BLaER1 (cell line): ENCODE measurements at regions not wholly inside any gene's neighbourhood (a gene's known extent, or its start where the extent isn't known, plus 50 kb on each side); places are given as distances from the start of the nearest gene placed in this dataset.

Source experiments
- H3K27ac ChIP-seq: shearing (Covaris generic); formaldehyde crosslinking; 2 replicates; pipeline ENCODE4 v1.8.1; 2022
- H3K27me3 ChIP-seq: shearing (Covaris generic); formaldehyde crosslinking; 2 replicates; pipeline ENCODE4 v1.8.1; 2022
- H3K36me3 ChIP-seq: shearing (Covaris generic); formaldehyde crosslinking; 2 replicates; pipeline ENCODE4 v1.8.1; 2022
- H3K4me1 ChIP-seq: shearing (Covaris generic); formaldehyde crosslinking; 2 replicates; pipeline ENCODE4 v1.8.1; 2022
- H3K4me2 ChIP-seq: shearing (Covaris generic); formaldehyde crosslinking; 2 replicates; pipeline ENCODE4 v1.8.1; 2022
- H3K4me3 ChIP-seq: shearing (Covaris generic); formaldehyde crosslinking; 2 replicates; pipeline ENCODE4 v1.8.1; 2022
- H3K9ac ChIP-seq: shearing (Covaris generic); formaldehyde crosslinking; 2 replicates; pipeline ENCODE4 v1.8.1; 2022
- H3K9me3 ChIP-seq: shearing (Covaris generic); formaldehyde crosslinking; 2 replicates; pipeline ENCODE4 v1.8.1; 2022
- H4K20me1 ChIP-seq: shearing (Covaris generic); formaldehyde crosslinking; 2 replicates; pipeline ENCODE4 v1.8.1; 2022
- Cebpa-rat ChIP-seq: shearing (Covaris generic); IDR thresholded peaks from 2 replicates; pipeline ENCODE4 v1.8.1; 2022

DNA sequence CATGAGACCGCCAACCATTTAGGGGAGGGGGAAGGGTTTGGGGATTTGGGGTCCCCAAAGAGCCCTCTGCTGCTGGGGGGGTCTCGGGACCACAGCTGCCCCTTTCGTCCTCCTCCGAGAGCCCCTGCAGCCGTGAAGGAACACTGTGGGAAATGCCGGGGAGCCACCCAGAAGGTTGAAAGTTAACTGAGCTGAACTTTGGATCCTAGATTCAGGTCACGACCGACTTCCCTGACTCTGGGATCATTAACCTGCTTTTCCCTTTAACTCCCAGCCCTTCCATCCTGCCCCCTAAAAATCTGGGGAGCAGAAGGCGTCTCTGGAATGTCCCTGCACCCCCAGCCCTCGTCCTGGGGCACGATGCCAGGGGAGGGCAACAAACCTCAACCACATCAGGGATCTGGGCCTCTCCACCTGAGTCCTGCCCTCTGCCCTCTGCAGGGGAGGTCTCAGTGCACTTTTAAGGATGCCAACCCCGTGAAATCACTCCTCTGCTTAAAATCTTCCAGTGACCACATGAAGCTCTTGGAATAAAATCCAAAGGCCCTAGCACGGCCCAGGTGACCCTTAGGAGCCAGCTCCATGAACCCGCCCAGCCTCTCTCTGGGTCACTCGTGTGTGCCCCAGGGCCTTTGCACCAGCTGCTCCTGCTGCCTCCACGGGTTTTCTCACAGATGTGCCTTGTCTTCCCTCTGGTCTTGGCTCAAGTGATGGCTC lies 95.0 kb downstream of the RFLNA start:
- Histone ChIP-seq H3K4me2 (peak overlapping the region; percentile 100), H3K36me3 (peaks cover 25% of the 10 kb centered on the region), H3K4me1 (peaks cover 91% of the 10 kb centered on the region), H3K4me3 (peak overlapping the region; percentile 61), H3K9ac (peak overlapping the region; percentile 69; the same call in 1 of the 2 replicates), H4K20me1 (peaks cover 97% of the 10 kb centered on the region), H3K9me3 (no peaks in the 10 kb centered on the region), H3K27me3 (no peaks in the 10 kb centered on the region), H3K27ac (no peak overlapping the region)
- no peak for TF ChIP-seq Cebpa-rat

DNA sequence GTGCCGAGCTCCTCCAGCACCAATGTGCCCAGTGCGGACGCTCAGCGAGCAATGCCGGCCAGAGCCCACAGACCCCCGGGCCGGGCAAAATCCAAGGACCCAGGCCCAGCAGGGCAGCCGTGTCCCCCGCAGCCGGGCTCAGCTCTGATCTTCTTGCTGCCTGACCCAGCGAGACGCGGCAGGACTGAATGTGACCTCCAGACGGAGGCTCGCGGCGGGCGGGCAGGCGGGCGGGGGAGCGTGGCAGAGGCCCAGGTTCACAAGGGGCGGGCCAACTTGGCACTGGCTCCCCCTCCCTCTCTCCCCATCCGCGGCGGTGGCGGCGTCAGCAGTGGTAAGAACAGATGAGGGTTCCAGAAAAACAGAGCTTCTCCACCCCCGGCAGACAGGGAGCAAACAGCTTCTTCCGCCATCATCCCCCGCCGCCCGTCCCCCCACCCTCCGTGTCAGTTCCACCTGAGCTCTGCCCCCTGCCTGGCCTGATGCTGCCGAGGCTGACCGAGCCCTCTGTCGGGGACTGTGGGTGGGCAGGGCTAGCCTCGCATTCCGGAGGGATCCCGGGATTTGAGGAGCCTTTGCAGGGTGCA lies 94.3 kb downstream of the RFLNA start:
- Histone ChIP-seq H3K4me2 (peak overlapping the region; percentile 100), H3K27me3 (no peaks in the 10 kb centered on the region), H3K36me3 (peaks cover 25% of the 10 kb centered on the region), H3K4me1 (peaks cover 98% of the 10 kb centered on the region), H3K9me3 (no peaks in the 10 kb centered on the region), H3K9ac (peak overlapping the region; percentile 69), H4K20me1 (peaks cover 97% of the 10 kb centered on the region), H3K4me3 (peak overlapping the region; percentile 61), H3K27ac (peak overlapping the region; percentile 79)
- TF ChIP-seq Cebpa-rat = no peak

DNA sequence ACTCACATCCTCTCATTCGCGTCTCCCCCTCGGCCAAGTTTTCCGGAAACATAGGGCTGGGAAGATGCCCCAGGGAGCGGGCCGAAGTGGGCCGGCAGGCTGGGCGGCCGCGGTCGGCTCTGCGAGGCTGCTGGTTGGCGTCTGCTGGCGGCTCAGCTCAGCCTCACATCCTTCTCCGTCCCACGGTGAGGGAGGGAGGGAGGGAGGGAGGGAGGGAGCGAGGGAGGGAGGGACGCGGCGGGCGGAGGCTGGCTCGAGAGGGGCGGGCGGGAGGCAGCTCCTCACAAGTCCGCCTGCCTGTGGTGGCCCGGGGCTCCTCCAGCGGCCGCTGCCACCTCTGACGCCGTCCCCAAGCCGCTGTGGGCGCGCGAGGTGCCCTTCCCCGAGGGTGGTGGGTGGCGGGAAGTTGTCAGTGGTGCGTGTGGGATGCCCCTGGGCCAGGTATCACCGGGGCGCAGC lies 93.8 kb downstream of the RFLNA start:
- H3K4me3 ChIP-seq = peak overlapping the region; percentile 61

DNA sequence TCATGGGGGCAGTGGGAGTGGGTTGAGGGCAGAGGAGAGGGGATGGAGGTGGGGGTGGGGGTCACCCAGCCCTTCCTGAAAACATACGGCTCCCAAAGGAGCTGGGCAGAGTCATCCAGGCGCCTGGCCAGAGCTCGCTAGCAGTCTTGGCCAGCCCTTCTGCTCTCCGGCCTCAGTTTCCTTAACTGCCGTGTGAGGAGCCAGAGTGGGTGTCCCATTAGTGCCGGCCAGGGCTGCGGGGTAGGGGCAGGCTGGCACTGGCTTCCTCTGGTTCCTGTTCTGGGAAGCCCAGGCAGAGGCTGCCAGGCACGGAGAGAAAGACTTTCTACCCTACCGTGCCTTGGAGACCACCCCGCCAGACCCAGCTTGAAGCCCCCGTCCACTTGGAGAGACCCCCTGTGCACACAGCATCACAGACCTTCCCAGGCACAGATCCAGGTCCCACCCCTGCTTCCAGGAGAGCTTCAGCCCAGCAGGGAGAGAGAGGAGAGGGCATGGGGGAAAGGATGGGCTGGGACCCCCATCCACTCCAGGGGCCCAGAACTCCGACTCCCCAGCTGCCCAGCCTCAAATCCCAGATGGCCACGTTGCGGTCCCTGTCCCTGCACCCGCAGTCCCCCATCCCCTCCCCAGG lies 93.3 kb downstream of the RFLNA start:
- Histone ChIP-seq H3K4me3 (peak overlapping the region; percentile 61), H3K9me3 (no peaks in the 10 kb centered on the region), H4K20me1 (peaks cover 97% of the 10 kb centered on the region), H3K9ac (peak overlapping the region; percentile 48), H3K27ac (peak overlapping the region; percentile 53), H3K4me1 (peaks cover 100% of the 10 kb centered on the region), H3K27me3 (no peaks in the 10 kb centered on the region), H3K4me2 (peak overlapping the region; percentile 100), H3K36me3 (peaks cover 25% of the 10 kb centered on the region)
- no peak for TF ChIP-seq Cebpa-rat

More for the DNA sequence above, 93.8 kb downstream of the RFLNA start:
- Histone ChIP-seq H3K4me1 (peaks cover 100% of the 10 kb centered on the region), H3K9ac (peak overlapping the region; percentile 69), H3K36me3 (peaks cover 25% of the 10 kb centered on the region), H3K27ac (peak overlapping the region; percentile 79), H3K9me3 (no peaks in the 10 kb centered on the region), H4K20me1 (peaks cover 97% of the 10 kb centered on the region), H3K27me3 (no peaks in the 10 kb centered on the region), H3K4me2 (peak overlapping the region; percentile 100)
- no peak for TF ChIP-seq Cebpa-rat

DNA sequence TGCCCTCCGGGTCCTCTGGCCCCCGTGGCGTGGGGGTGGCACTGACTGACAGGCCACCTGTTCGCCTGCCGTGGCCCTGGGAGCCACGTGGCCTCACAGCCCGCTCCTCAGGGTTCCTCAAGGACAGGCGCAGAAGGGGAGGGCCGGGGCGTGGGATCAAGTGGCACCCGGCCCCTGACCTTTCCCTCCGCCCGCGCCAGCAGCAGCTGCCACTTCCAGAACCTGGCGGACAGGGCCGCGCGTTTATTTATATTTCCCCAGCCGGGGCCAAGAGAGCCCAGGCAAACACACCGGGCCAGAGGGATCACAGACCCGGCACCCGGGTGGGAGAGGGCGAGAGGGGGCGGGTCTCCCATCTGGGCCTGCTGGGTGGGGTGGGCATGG lies 92.6 kb downstream of the RFLNA start:
- Histone ChIP-seq H3K4me2 (peak overlapping the region; percentile 100), H3K9me3 (no peaks in the 10 kb centered on the region), H3K4me3 (no peak overlapping the region; the same call in 1 of the 2 replicates), H3K9ac (peak overlapping the region; percentile 21; the same call in 1 of the 2 replicates), H3K4me1 (peaks cover 100% of the 10 kb centered on the region), H3K27me3 (no peaks in the 10 kb centered on the region), H3K36me3 (peaks cover 32% of the 10 kb centered on the region), H3K27ac (peak overlapping the region; percentile 68), H4K20me1 (peaks cover 97% of the 10 kb centered on the region)
- no peak for TF ChIP-seq Cebpa-rat

DNA sequence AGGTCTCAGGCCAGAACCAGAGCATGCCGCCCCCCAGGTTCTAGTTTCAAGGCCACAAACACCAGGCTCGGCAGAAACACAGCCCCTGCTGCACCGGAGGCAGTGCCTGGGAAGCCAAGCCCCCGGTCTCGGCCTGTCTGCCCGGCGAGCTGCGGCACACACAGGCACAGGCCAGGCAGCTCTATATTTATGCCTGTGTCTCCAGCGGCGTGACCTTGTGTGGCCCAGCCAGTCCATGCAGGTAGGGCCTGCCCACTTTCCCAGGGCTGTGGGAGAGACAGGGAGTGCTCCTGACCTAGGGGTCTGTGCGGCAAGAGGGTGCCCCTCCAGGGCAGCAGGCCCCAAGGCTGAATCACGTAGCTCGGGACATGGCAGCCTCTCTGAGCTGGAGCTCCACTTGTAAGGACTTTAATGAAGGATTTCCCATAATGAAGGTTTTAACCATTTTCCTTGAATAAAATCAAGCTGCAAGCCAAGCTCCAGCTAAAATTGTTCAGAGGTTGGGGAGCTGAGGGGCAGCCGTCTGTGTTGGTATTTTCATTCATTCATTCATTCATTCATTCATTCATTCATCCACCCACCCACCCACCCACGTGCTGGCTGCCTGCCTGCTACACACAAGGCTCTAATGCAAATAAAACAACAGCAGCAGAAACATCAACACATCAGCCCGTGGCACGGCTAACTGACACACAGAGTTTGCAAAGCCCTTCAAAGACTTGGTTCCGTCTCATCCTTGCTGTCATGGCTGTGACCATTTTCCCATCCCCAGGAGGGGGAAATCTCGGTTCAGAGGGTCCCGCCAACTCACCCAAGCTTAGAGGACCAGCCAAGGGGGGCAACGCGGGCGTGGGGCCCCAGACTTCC lies 92.0 kb downstream of the RFLNA start:
- Histone ChIP-seq H3K9ac (peak overlapping the region; percentile 51), H3K27me3 (no peaks in the 10 kb centered on the region), H3K9me3 (no peaks in the 10 kb centered on the region), H3K4me3 (peak overlapping the region; percentile 42), H3K4me1 (peaks cover 100% of the 10 kb centered on the region), H3K4me2 (peak overlapping the region; percentile 100), H4K20me1 (peaks cover 97% of the 10 kb centered on the region), H3K36me3 (peaks cover 38% of the 10 kb centered on the region), H3K27ac (peak overlapping the region; percentile 74)
- no peak for TF ChIP-seq Cebpa-rat

DNA sequence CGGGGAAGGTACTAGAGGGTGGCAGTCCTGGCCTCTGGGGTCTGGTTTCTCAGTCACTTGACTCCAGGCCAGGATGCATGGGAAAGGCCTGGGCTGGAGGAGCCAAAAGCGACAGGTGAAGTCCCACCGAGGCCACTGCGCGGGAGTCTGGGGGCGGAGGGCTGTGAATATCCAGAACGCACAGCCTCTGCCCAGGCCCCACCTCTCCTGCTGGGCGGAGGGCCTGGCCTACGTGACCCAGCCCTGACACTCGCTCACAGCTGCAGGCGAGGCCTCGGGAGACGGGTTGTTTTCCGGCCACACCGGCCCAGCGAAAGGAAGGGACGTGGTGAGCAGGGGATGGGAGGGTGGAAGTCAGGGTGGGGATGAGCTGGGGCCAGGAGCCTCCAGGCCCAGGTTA lies 91.2 kb downstream of the RFLNA start:
- Histone ChIP-seq H3K9ac (peak overlapping the region; percentile 51), H3K27ac (peak overlapping the region; percentile 74), H3K4me2 (peak overlapping the region; percentile 100), H3K27me3 (no peaks in the 10 kb centered on the region), H3K4me1 (peaks cover 100% of the 10 kb centered on the region), H3K4me3 (peak overlapping the region; percentile 42), H3K9me3 (no peaks in the 10 kb centered on the region), H4K20me1 (peaks cover 97% of the 10 kb centered on the region), H3K36me3 (peaks cover 41% of the 10 kb centered on the region)
- TF ChIP-seq Cebpa-rat = no peak

DNA sequence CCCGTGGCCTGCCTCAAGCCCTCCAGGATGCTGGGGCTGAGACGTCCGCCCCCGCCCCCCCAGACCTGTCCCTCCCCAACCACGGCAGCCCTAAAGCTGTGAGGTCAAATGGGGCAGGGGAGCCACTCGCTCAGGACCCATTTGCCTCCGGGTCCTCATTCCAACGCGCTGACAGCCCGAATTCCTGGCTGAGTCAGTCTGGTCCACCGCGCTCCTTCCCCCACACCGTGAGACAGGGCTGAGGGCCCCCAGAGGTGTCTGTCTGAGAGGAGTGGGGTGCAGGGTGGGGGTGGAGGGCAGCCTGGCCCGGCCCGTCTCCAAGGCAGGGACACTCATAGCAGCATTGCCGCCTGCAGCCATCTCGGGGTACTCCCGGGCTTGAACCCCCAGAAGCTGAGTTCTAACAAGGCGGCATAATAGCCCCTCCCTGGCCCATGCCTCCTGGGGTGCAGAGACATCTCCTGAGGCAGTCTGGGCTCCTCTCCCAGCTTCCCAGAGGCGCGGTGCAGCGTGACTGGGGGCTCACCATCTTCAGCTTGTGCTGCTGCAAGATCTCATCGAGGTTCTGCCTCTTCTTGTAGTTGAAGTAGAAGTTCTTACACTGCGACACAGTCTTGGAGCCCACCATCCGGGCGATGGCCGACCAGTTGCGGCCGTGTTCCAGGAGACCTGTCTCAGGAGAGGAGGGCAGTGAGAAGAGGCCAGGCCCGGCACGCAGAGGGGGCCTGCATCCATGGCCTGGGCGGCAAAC lies 90.5 kb downstream of the RFLNA start:
- H4K20me1 ChIP-seq = peaks cover 97% of the 10 kb centered on the region
- no peak for TF ChIP-seq Cebpa-rat
- H3K9ac ChIP-seq = peak overlapping the region; percentile 51
- H3K4me2 ChIP-seq = peak overlapping the region; percentile 100
- no peaks in the 10 kb centered on the region for H3K27me3 ChIP-seq
- H3K4me1 ChIP-seq = peaks cover 100% of the 10 kb centered on the region
- H3K4me3 ChIP-seq = peak overlapping the region; percentile 42
- H3K9me3 ChIP-seq = no peaks in the 10 kb centered on the region
- peaks cover 41% of the 10 kb centered on the region for H3K36me3 ChIP-seq
- H3K27ac ChIP-seq = peak overlapping the region; percentile 74
